Suppressor macrophage treated with lipopolysaccharide for 1 hour (primary cell): ENCODE measurements at regions not wholly inside any gene's neighbourhood (a gene's known extent, or its start where the extent isn't known, plus 50 kb on each side); places are given as distances from the start of the nearest gene placed in this dataset.
"Not testable (repeated sequence)": the region's sequence is repeated elsewhere in the genome, so short reads cannot be mapped to it uniquely, and the experiment has no call there.

Experiments used
- DNase-seq, 3 donors: peaks; one replicate each; pipeline ENCODE4 v3.0.0-alpha.2; 2020 to 2022

- no peak for DNase-seq
Measured at GRCh38 chr4:137950286-137950685, 291.9 kb downstream of the SLC7A11 start.

GRCh38 chr4:137949746-137950145, 292.4 kb downstream of the SLC7A11 start:
- DNase-seq = no peak

- DNase-seq = no peak
Measured at GRCh38 chr4:137946453-137947174, 295.5 kb downstream of the SLC7A11 start.

- not testable (repeated sequence) for DNase-seq
Measured at GRCh38 chr4:137942815-137943214, 299.3 kb downstream of the SLC7A11 start.

GRCh38 chr4:137942015-137942515, 300.1 kb downstream of the SLC7A11 start:
- not testable (repeated sequence) for DNase-seq

- DNase-seq = no peak
Measured at GRCh38 chr4:137934911-137935310, 307.2 kb downstream of the SLC7A11 start.

GRCh38 chr4:137934046-137934445, 308.1 kb downstream of the SLC7A11 start:
- no peak for DNase-seq

- no peak for DNase-seq
Measured at GRCh38 chr4:137927972-137928371, 314.2 kb downstream of the SLC7A11 start.

GRCh38 chr4:137923494-137923893, 318.7 kb downstream of the SLC7A11 start:
- no peak for DNase-seq

- no peak for DNase-seq
Measured at GRCh38 chr4:137922721-137923120, 319.4 kb downstream of the SLC7A11 start.

- DNase-seq = no peak
Measured at GRCh38 chr4:137909529-137910309, 332.4 kb downstream of the SLC7A11 start.

- DNase-seq = no peak
Measured at GRCh38 chr4:137905930-137906329, 336.2 kb downstream of the SLC7A11 start.

GRCh38 chr4:137901114-137901513, 341.0 kb downstream of the SLC7A11 start:
- DNase-seq = no peak

GRCh38 chr4:137896221-137896737, 345.9 kb downstream of the SLC7A11 start:
- DNase-seq = no peak

- not testable (repeated sequence) for DNase-seq
Measured at GRCh38 chr4:137895515-137895914, 346.6 kb downstream of the SLC7A11 start.

- no peak for DNase-seq
Measured at GRCh38 chr4:137892134-137892533, 350.0 kb downstream of the SLC7A11 start.

- DNase-seq = no peak
Measured at GRCh38 chr4:137890812-137891211, 351.3 kb downstream of the SLC7A11 start.

- DNase-seq = no peak
Measured at GRCh38 chr4:137881641-137882040, 349.3 kb upstream of the PCDH18 start.

- not testable (repeated sequence) for DNase-seq
Measured at GRCh38 chr4:137868067-137868466, 335.8 kb upstream of the PCDH18 start.

GRCh38 chr4:137866671-137867070, 334.4 kb upstream of the PCDH18 start:
- no peak for DNase-seq

- peak; percentile 21 to 43 (median 38) for DNase-seq
Measured at GRCh38 chr4:137861682-137862081, 329.4 kb upstream of the PCDH18 start.

GRCh38 chr4:137853424-137853823, 321.1 kb upstream of the PCDH18 start:
- DNase-seq = no peak

- no peak for DNase-seq
Measured at GRCh38 chr4:137852326-137852725, 320.0 kb upstream of the PCDH18 start.

GRCh38 chr4:137851435-137851834, 319.1 kb upstream of the PCDH18 start:
- DNase-seq = no peak
